ENCODE measurements at regions not wholly inside any gene's neighbourhood (a gene's known extent, or its start where the extent isn't known, plus 50 kb on each side); places are given as distances from the start of the nearest gene placed in this dataset.

DNA sequence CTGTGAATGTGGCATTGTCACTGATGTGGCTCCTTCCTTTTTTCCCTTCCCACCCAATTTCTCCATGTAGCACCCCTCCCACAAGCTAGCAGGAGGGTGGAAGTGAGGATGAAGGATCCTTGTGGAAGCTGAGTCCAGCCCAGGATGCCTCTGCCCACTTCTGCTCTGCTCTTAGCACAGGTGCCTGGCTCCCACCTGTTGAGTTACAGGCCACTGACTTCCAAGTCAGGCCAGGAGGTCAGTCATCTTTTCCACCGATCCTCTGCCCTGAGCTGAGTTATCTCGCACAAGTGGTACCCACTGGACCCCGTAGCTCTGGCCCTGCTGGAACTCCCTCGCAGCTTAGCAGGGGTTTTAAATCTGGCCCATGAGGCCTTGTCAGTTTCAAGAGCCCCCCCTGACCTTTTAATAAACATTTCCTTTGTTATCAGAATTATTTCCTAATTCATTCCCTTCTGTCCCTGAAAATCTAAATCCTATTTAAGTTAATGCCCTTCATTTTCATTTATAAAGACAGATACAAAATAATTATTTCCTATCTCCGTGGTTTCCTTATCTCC is 125.3 kb upstream of the CADM1 start:
- Histone ChIP-seq H3F3A (ENCODE audit: insufficient read depth, low read length) (no peaks in the 10 kb centered on the region), H3K4me3 (ENCODE audit: low read depth, low read length, poor library complexity, severe bottlenecking) (no peak overlapping the region), H3K4me2 (ENCODE audit: low read length) (no peak overlapping the region), H2AFZ (ENCODE audit: low read length) (no peak overlapping the region), H3K9ac (ENCODE audit: low read length) (no peak overlapping the region), H3K27ac (ENCODE audit: low read depth, low read length, poor library complexity, severe bottlenecking) (no peak overlapping the region), H4K20me1 (ENCODE audit: insufficient read depth, low read length) (no peaks in the 10 kb centered on the region), H3K9me3 (ENCODE audit: low read length) (no peaks in the 10 kb centered on the region), H3K79me2 (ENCODE audit: insufficient read depth, low read length) (no peaks in the 10 kb centered on the region), H3K36me3 (ENCODE audit: insufficient read depth, low read length) (no peaks in the 10 kb centered on the region), H3K9me2 (ENCODE audit: low read depth, low read length) (no peaks in the 10 kb centered on the region), H3K27me3 (ENCODE audit: insufficient read depth, low read length) (no peaks in the 10 kb centered on the region), H3K4me1 (ENCODE audit: insufficient read depth, low read length, severe bottlenecking) (no peaks in the 10 kb centered on the region)
- TF ChIP-seq CTCF (IDR thresholded peaks at IDR 0.05; ENCODE audit: low read length) (no peak), EZH2 (IDR thresholded peaks at IDR 0.05; ENCODE audit: borderline replicate concordance, low read length) (no peak)

- Histone ChIP-seq H3K27ac (ENCODE audit: low read depth, low read length, poor library complexity, severe bottlenecking) (no peak overlapping the region), H3K9me2 (ENCODE audit: low read depth, low read length) (no peaks in the 10 kb centered on the region), H3K36me3 (ENCODE audit: insufficient read depth, low read length) (no peaks in the 10 kb centered on the region), H3K27me3 (ENCODE audit: insufficient read depth, low read length) (no peaks in the 10 kb centered on the region), H3K4me1 (ENCODE audit: insufficient read depth, low read length, severe bottlenecking) (no peaks in the 10 kb centered on the region), H3F3A (ENCODE audit: insufficient read depth, low read length) (no peaks in the 10 kb centered on the region), H3K4me3 (ENCODE audit: low read depth, low read length, poor library complexity, severe bottlenecking) (no peak overlapping the region), H4K20me1 (ENCODE audit: insufficient read depth, low read length) (no peaks in the 10 kb centered on the region), H2AFZ (ENCODE audit: low read length) (no peak overlapping the region), H3K4me2 (ENCODE audit: low read length) (no peak overlapping the region), H3K9ac (ENCODE audit: low read length) (no peak overlapping the region), H3K9me3 (ENCODE audit: low read length) (no peaks in the 10 kb centered on the region), H3K79me2 (ENCODE audit: insufficient read depth, low read length) (no peaks in the 10 kb centered on the region)
- TF ChIP-seq CTCF (IDR thresholded peaks at IDR 0.05; ENCODE audit: low read length): no peak
- TF ChIP-seq EZH2 (IDR thresholded peaks at IDR 0.05; ENCODE audit: borderline replicate concordance, low read length): no peak
Observed at GRCh38 chr11:115627666-115628460, 123.6 kb upstream of the CADM1 start.

GRCh38 chr11:115627071-115627470 is 122.9 kb upstream of the CADM1 start:
- H3K27me3 ChIP-seq (ENCODE audit: insufficient read depth, low read length): no peaks in the 10 kb centered on the region
- H3K9ac ChIP-seq (ENCODE audit: low read length): no peak overlapping the region
- no peaks in the 10 kb centered on the region for H3K9me2 ChIP-seq (ENCODE audit: low read depth, low read length)
- no peaks in the 10 kb centered on the region for H3K4me1 ChIP-seq (ENCODE audit: insufficient read depth, low read length, severe bottlenecking)
- H3F3A ChIP-seq (ENCODE audit: insufficient read depth, low read length): no peaks in the 10 kb centered on the region
- H3K4me3 ChIP-seq (ENCODE audit: low read depth, low read length, poor library complexity, severe bottlenecking): no peak overlapping the region
- no peak overlapping the region for H3K27ac ChIP-seq (ENCODE audit: low read depth, low read length, poor library complexity, severe bottlenecking)
- no peaks in the 10 kb centered on the region for H3K36me3 ChIP-seq (ENCODE audit: insufficient read depth, low read length)
- no peak overlapping the region for H2AFZ ChIP-seq (ENCODE audit: low read length)
- H3K9me3 ChIP-seq (ENCODE audit: low read length): no peaks in the 10 kb centered on the region
- no peak for TF ChIP-seq EZH2 (IDR thresholded peaks at IDR 0.05; ENCODE audit: borderline replicate concordance, low read length)
- H4K20me1 ChIP-seq (ENCODE audit: insufficient read depth, low read length): no peaks in the 10 kb centered on the region
- H3K4me2 ChIP-seq (ENCODE audit: low read length): no peak overlapping the region
- H3K79me2 ChIP-seq (ENCODE audit: insufficient read depth, low read length): no peaks in the 10 kb centered on the region

All from OCI-LY1 (cell line).